Fibroblast of lung (primary cell): ENCODE measurements at regions not wholly inside any gene's neighbourhood (a gene's known extent, or its start where the extent isn't known, plus 50 kb on each side); places are given as distances from the start of the nearest gene placed in this dataset.
"Not testable (repeated sequence)": the region's sequence is repeated elsewhere in the genome, so short reads cannot be mapped to it uniquely, and the experiment has no call there.

Source experiments
- EZH2 ChIP-seq: IDR thresholded peaks from 2 replicates; pipeline ENCODE4 v1.5.1; 2012; ENCODE audit warnings: low read length, control low read depth, mild to moderate bottlenecking; ENCODE audit errors: missing control alignments
- TF ChIP-seq, protein P1 (sequence below), 2 donors: IDR thresholded peaks in 1 of 2; conservative IDR thresholded peaks in 1 of 2; 1 replicate in 1 of 2; 2 replicates in 1 of 2; pipeline ENCODE4 v1.5.1; 2011 to 2012; ENCODE audit warnings: low read length in 2 of 2, control low read depth in 1 of 2, inconsistent platforms in 1 of 2, low read depth in 1 of 2, mild to moderate bottlenecking in 1 of 2

DNA sequence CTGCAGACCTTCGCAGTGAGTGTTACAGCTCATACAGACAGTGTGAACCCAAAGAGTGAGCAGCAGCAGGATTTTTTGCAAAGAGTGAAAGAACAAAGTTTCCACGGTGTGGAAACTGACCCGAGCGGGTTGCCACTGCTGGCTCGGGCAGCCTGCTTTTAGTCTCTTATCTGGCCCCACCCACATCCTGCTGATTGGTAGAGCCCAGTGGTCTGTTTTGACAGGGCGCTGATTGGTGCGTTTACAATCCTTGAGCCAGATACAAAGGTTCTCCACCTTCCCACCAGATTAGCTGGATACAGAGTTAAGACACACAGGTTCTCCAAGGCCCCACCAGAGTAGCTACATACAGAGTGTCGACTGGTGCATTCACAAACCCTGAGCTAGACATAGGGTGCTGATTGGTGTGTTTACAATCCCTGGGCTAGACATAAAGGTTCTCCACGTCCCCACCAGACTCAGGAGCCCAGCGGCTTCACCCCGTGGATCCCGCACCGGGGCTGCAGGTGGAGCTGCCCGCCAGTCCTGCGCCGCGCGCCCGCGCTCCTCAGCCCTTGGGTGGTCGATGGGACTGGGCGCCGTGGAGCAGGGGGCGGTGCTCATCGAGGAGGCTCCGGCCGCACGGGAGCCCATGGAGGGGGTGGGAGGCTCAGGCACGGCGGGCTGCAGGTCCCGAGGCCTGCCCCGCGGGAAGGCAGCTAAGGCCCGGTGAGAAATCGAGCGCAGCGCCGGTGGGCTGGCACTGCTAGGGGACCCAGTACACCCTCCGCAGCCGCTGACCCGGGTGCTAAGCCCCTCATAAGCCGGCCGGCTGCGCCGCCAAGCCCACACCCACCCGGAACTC is 102.8 kb upstream of the KMT2C start:
- TF ChIP-seq, protein P1, sequence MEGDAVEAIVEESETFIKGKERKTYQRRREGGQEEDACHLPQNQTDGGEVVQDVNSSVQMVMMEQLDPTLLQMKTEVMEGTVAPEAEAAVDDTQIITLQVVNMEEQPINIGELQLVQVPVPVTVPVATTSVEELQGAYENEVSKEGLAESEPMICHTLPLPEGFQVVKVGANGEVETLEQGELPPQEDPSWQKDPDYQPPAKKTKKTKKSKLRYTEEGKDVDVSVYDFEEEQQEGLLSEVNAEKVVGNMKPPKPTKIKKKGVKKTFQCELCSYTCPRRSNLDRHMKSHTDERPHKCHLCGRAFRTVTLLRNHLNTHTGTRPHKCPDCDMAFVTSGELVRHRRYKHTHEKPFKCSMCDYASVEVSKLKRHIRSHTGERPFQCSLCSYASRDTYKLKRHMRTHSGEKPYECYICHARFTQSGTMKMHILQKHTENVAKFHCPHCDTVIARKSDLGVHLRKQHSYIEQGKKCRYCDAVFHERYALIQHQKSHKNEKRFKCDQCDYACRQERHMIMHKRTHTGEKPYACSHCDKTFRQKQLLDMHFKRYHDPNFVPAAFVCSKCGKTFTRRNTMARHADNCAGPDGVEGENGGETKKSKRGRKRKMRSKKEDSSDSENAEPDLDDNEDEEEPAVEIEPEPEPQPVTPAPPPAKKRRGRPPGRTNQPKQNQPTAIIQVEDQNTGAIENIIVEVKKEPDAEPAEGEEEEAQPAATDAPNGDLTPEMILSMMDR (conservative IDR thresholded peaks at IDR 0.05 in 1 of 2, IDR thresholded peaks at IDR 0.05 in 1 of 2; ENCODE audit: low read depth in 1 of 2, low read length in 2 of 2): not testable (repeated sequence)
- TF ChIP-seq EZH2: not testable (repeated sequence)
